SK-N-SH (cell line): ENCODE measurements at regions not wholly inside any gene's neighbourhood (a gene's known extent, or its start where the extent isn't known, plus 50 kb on each side); places are given as distances from the start of the nearest gene placed in this dataset.

Source experiments
- CTCF ChIA-PET: fragments of 300-600, 350-600 bp; formaldehyde crosslinking; extraction: SDS; loops from one replicate; lab custom pipeline; 2021; lab: Yijun Ruan, JAX
- POLR2A ChIA-PET: fragments of 350-600 bp; sonication (Branson Sonifier 250); formaldehyde crosslinking; extraction: SDS; loops from one replicate; lab custom pipeline; 2020; ENCODE audit warnings: antibody characterized with exemption, inconsistent platforms; lab: Yijun Ruan, JAX
- DNase-seq: peaks from one replicate; pipeline ENCODE4 v3.0.0; 2012
- H2AFZ ChIP-seq: fragments of 200-600 bp; sonication (generic); 2 replicates; pipeline ENCODE4 v1.8.1; 2016; ENCODE audit warnings: antibody characterized with exemption, mild to moderate bottlenecking, low read depth
- H3F3A ChIP-seq: fragments of 200-600 bp; sonication (generic); replicated peaks from 2 replicates; pipeline ENCODE3; 2016; ENCODE audit warnings: antibody characterized with exemption, mild to moderate bottlenecking; ENCODE audit not compliant: insufficient read depth
- H3K27ac ChIP-seq, 2 experiments: fragments of 200-500 bp in 1 of 2; fragments of 200-600 bp in 1 of 2; sonication (Bioruptor generic) in 1 of 2; sonication (generic), shearing (Covaris generic) in 1 of 2; 2 replicates each; pipeline versions ENCODE4 v1.5.1 to v1.6.1; 2014 to 2016; ENCODE audit warnings: low read depth in 2 of 2, inconsistent platforms in 1 of 2, low read length in 1 of 2, mild to moderate bottlenecking in 1 of 2, mixed read lengths in 1 of 2
- H3K27me3 ChIP-seq: fragments of 200-600 bp; sonication (generic), shearing (Covaris generic); 2 replicates; pipeline ENCODE4 v1.6.1; 2016; ENCODE audit warnings: mixed run types; ENCODE audit not compliant: insufficient read depth
- H3K36me3 ChIP-seq, 2 experiments: fragments of 200-500 bp in 1 of 2; fragments of 200-600 bp in 1 of 2; sonication (Bioruptor generic) in 1 of 2; sonication (generic) in 1 of 2; replicated peaks in 1 of 2; 2 replicates each; pipeline versions ENCODE3 to v1.5.1; 2014 to 2016; ENCODE audit warnings: low read length in 1 of 2, mild to moderate bottlenecking in 1 of 2; ENCODE audit not compliant: insufficient read depth in 2 of 2, control insufficient read depth in 1 of 2
- H3K4me1 ChIP-seq, 2 experiments: fragments of 200-500 bp in 1 of 2; fragments of 200-600 bp in 1 of 2; sonication (Bioruptor generic) in 1 of 2; sonication (generic), shearing (Covaris generic) in 1 of 2; 2 replicates each; pipeline versions ENCODE4 v1.5.1 to v1.6.1; 2014 to 2016; ENCODE audit warnings: low read depth in 1 of 2, low read length in 1 of 2, mixed run types in 1 of 2; ENCODE audit not compliant: insufficient read depth in 2 of 2, control insufficient read depth in 1 of 2
- H3K4me2 ChIP-seq: fragments of 200-600 bp; sonication (generic), shearing (Covaris generic); 2 replicates; pipeline ENCODE4 v1.6.1; 2017; ENCODE audit warnings: mixed run types
- H3K4me3 ChIP-seq, 2 experiments: fragments of 200-500 bp in 1 of 2; fragments of 200-600 bp in 1 of 2; sonication (Bioruptor generic) in 1 of 2; sonication (generic), shearing (Covaris generic) in 1 of 2; 2 replicates each; pipeline versions ENCODE4 v1.5.1 to v1.8.1; 2014 to 2016; ENCODE audit warnings: low read depth in 2 of 2, inconsistent platforms in 1 of 2, low read length in 1 of 2, mild to moderate bottlenecking in 1 of 2, mixed read lengths in 1 of 2, moderate library complexity in 1 of 2
- H3K79me2 ChIP-seq: fragments of 200-600 bp; sonication (generic); 2 replicates; pipeline ENCODE4 v1.8.1; 2017; ENCODE audit warnings: mild to moderate bottlenecking; ENCODE audit not compliant: insufficient read depth
- H3K9ac ChIP-seq: fragments of 200-600 bp; sonication (generic); 2 replicates; pipeline ENCODE4 v1.6.1; 2017; ENCODE audit warnings: mixed run types
- H3K9me2 ChIP-seq: fragments of 200-600 bp; sonication (generic); 2 replicates; pipeline ENCODE4 v1.6.1; 2017; ENCODE audit warnings: mixed run types
- H3K9me3 ChIP-seq: fragments of 200-600 bp; sonication (generic); 2 replicates; pipeline ENCODE4 v1.6.1; 2017; ENCODE audit warnings: mixed run types, mild to moderate bottlenecking, moderate library complexity
- H4K20me1 ChIP-seq: fragments of 200-600 bp; sonication (generic); 2 replicates; pipeline ENCODE4 v1.6.1; 2017; ENCODE audit warnings: mild to moderate bottlenecking, mixed run types; ENCODE audit not compliant: insufficient read depth
- CHD2 ChIP-seq: fragments of 150-350 bp; IDR thresholded peaks from 2 replicates; pipeline ENCODE4 v1.6.1; 2018; ENCODE audit warnings: low read length; ENCODE audit not compliant: partially characterized antibody
- ELF1 ChIP-seq: IDR thresholded peaks from 2 replicates; pipeline ENCODE4 v1.4.0; 2012
- EZH2phosphoT487 ChIP-seq: fragments of 200-600 bp; sonication (generic); IDR thresholded peaks from 2 replicates; pipeline ENCODE4 v1.6.1; 2017; ENCODE audit warnings: low read depth, mixed run types, mild to moderate bottlenecking, antibody characterized with exemption, moderate library complexity, borderline replicate concordance
- FOSL2 ChIP-seq: IDR thresholded peaks from 2 replicates; pipeline ENCODE4 v1.4.0; 2012; ENCODE audit warnings: low read depth, mild to moderate bottlenecking, moderate library complexity, borderline replicate concordance
- FOXJ3 ChIP-seq: sonication (generic); formaldehyde crosslinking; IDR thresholded peaks from 2 replicates; pipeline ENCODE4 v1.5.1; 2020; ENCODE audit warnings: mild to moderate bottlenecking, missing genetic modification reagents
- GABPA ChIP-seq: IDR thresholded peaks from 2 replicates; pipeline ENCODE4 v1.4.0; 2012; ENCODE audit warnings: low read depth, mild to moderate bottlenecking
- GATA2 ChIP-seq: sonication (generic); formaldehyde crosslinking; IDR thresholded peaks from 2 replicates; pipeline ENCODE4 v1.5.0; 2020; ENCODE audit warnings: mild to moderate bottlenecking, missing genetic modification reagents
- JUND ChIP-seq: IDR thresholded peaks from 2 replicates; pipeline ENCODE4 v1.4.0; 2012
- NFIC ChIP-seq: IDR thresholded peaks from 2 replicates; pipeline ENCODE4 v1.4.0; 2012; ENCODE audit warnings: borderline replicate concordance
- NRF1 ChIP-seq: IDR thresholded peaks from 2 replicates; pipeline ENCODE4 v1.6.1; 2012; ENCODE audit warnings: low read depth, mild to moderate bottlenecking, low read length
- POLR2AphosphoS5 ChIP-seq: IDR thresholded peaks from 2 replicates; pipeline ENCODE4 v1.6.1; 2012; ENCODE audit warnings: low read depth, low read length
- RAD21 ChIP-seq: IDR thresholded peaks from 2 replicates; pipeline ENCODE4 v1.6.1; 2012; ENCODE audit warnings: mild to moderate bottlenecking, low read length
- RCOR1 ChIP-seq: fragments of 150-350 bp; IDR thresholded peaks from 2 replicates; pipeline ENCODE4 v1.6.1; 2017; ENCODE audit warnings: antibody characterized with exemption, low read length
- RFX5 ChIP-seq: IDR thresholded peaks from 2 replicates; pipeline ENCODE4 v1.6.1; 2012; ENCODE audit warnings: mild to moderate bottlenecking, improper control_type of control experiment, low read length
- SMC3 ChIP-seq: IDR thresholded peaks from 2 replicates; pipeline ENCODE4 v1.6.1; 2012; ENCODE audit warnings: low read depth, low read length, improper control_type of control experiment
- TCF12 ChIP-seq: IDR thresholded peaks from 2 replicates; pipeline ENCODE4 v1.4.0; 2012
- TEAD4 ChIP-seq: IDR thresholded peaks from 2 replicates; pipeline ENCODE4 v1.4.0; 2012; ENCODE audit warnings: mild to moderate bottlenecking, borderline replicate concordance; ENCODE audit not compliant: insufficient read depth
- WGBS: methylation state at CpG from one replicate; pipeline ENCODE4 v1.1.6; 2017; ENCODE audit warnings: low lambda C conversion rate; 5-methylcytosine and 5-hydroxymethylcytosine counted together
- TF ChIP-seq, protein P1 (sequence below): fragments of 200-600 bp; sonication (generic); IDR thresholded peaks from 2 replicates; pipeline ENCODE4 v1.6.1; 2017; ENCODE audit warnings: antibody characterized with exemption, mild to moderate bottlenecking, moderate library complexity
- TF ChIP-seq, protein P2 (sequence below): fragments of 150-350 bp; IDR thresholded peaks from 2 replicates; pipeline ENCODE4 v1.6.1; 2016; ENCODE audit warnings: mild to moderate bottlenecking, low read depth, low read length
- TF ChIP-seq, protein P3 (sequence below): IDR thresholded peaks from 2 replicates; pipeline ENCODE4; 2012
- TF ChIP-seq, protein P4 (sequence below): IDR thresholded peaks from 2 replicates; pipeline ENCODE4 v1.4.0; 2012; ENCODE audit warnings: low read depth
- TF ChIP-seq, protein P5 (sequence below): fragments of 150-350 bp; IDR thresholded peaks from 2 replicates; pipeline ENCODE4 v1.6.1; 2017; ENCODE audit warnings: antibody characterized with exemption, low read length, low read depth, borderline replicate concordance

DNA sequence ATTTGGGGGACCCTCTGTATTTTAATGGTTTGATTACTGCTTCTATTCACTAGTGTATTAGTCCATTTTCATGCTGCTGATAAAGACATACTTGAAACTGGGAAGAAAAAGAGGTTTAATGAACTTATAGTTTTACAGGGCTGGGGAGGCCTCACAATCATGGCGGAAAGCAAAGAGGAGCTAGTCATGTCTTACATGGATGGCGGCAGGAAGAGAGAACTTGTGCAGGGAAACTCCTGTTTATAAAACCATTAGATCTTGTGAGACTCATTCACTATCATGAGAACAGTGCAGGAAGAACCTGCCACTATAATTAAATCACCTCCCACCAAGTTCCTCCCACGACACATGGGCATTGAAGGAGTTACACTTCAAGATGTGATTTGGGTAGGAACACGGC is 464.5 kb upstream of the RGS18 start:
- Histone ChIP-seq H3F3A (no peaks in the 10 kb centered on the region), H3K4me2 (no peak overlapping the region), H4K20me1 (no peaks in the 10 kb centered on the region), H3K27me3 (no peaks in the 10 kb centered on the region), H3K9me3 (no peaks in the 10 kb centered on the region), H3K9ac (no peak overlapping the region), H2AFZ (no peak overlapping the region), H3K9me2 (no peaks in the 10 kb centered on the region), H3K27ac (no peak overlapping the region), H3K36me3 (no peaks in the 10 kb centered on the region), H3K4me1 (no peaks in the 10 kb centered on the region), H3K79me2 (no peaks in the 10 kb centered on the region), H3K4me3 (no peak overlapping the region)
- WGBS: 26% methylated on average over 4 of the region's 4 CpGs
- TF ChIP-seq SMC3 (no peak), TCF12 (no peak), RAD21 (no peak), JUND (no peak), RFX5 (no peak), TEAD4 (no peak), FOXJ3 (CRISPR knock-in tag) (no peak), NFIC (no peak), EZH2phosphoT487 (no peak), RCOR1 (no peak)
- TF ChIP-seq, protein P1, sequence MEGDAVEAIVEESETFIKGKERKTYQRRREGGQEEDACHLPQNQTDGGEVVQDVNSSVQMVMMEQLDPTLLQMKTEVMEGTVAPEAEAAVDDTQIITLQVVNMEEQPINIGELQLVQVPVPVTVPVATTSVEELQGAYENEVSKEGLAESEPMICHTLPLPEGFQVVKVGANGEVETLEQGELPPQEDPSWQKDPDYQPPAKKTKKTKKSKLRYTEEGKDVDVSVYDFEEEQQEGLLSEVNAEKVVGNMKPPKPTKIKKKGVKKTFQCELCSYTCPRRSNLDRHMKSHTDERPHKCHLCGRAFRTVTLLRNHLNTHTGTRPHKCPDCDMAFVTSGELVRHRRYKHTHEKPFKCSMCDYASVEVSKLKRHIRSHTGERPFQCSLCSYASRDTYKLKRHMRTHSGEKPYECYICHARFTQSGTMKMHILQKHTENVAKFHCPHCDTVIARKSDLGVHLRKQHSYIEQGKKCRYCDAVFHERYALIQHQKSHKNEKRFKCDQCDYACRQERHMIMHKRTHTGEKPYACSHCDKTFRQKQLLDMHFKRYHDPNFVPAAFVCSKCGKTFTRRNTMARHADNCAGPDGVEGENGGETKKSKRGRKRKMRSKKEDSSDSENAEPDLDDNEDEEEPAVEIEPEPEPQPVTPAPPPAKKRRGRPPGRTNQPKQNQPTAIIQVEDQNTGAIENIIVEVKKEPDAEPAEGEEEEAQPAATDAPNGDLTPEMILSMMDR: no peak
- TF ChIP-seq, protein P2, sequence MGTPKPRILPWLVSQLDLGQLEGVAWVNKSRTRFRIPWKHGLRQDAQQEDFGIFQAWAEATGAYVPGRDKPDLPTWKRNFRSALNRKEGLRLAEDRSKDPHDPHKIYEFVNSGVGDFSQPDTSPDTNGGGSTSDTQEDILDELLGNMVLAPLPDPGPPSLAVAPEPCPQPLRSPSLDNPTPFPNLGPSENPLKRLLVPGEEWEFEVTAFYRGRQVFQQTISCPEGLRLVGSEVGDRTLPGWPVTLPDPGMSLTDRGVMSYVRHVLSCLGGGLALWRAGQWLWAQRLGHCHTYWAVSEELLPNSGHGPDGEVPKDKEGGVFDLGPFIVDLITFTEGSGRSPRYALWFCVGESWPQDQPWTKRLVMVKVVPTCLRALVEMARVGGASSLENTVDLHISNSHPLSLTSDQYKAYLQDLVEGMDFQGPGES: no peak
- TF ChIP-seq, protein P3, sequence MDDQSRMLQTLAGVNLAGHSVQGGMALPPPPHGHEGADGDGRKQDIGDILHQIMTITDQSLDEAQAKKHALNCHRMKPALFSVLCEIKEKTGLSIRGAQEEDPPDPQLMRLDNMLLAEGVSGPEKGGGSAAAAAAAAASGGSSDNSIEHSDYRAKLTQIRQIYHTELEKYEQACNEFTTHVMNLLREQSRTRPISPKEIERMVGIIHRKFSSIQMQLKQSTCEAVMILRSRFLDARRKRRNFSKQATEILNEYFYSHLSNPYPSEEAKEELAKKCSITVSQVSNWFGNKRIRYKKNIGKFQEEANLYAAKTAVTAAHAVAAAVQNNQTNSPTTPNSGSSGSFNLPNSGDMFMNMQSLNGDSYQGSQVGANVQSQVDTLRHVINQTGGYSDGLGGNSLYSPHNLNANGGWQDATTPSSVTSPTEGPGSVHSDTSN: no peak
- TF ChIP-seq, protein P4, sequence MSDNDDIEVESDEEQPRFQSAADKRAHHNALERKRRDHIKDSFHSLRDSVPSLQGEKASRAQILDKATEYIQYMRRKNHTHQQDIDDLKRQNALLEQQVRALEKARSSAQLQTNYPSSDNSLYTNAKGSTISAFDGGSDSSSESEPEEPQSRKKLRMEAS: no peak
- ChIA-PET CTCF (no interaction called here), POLR2A (no interaction called here)
- DNase-seq: no peak

DNA sequence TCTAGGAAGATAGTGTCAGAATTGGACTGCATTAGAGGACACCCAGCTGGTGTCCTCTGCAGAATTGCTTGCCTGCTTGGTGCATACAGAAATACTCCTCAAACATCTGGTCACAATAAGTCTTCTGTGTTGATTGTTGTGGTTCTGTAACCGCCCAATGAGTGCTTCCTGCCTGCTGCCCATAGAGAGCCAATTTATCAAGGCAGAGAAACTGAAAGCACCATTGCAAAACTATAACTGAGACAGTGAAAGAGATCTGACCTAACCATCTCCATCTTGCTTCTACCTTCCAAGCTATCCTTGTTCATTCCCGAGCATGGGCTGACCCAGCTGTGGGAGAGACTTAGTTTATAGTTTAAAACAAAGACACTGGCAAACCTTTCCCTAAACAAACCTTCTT is 462.4 kb upstream of the RGS18 start:
- H3K79me2 ChIP-seq: no peaks in the 10 kb centered on the region
- 5% methylated on average over 2 of the region's 2 CpGs for WGBS
- no peaks in the 10 kb centered on the region for H3F3A ChIP-seq
- no peaks in the 10 kb centered on the region for H3K36me3 ChIP-seq
- no peak overlapping the region for H2AFZ ChIP-seq
- POLR2A ChIA-PET: no interaction called here
- H3K4me2 ChIP-seq: no peak overlapping the region
- no peak overlapping the region for H3K27ac ChIP-seq
- H3K9me3 ChIP-seq: no peaks in the 10 kb centered on the region
- DNase-seq: no peak
- CTCF ChIA-PET: no interaction called here
- no peaks in the 10 kb centered on the region for H4K20me1 ChIP-seq
- no peaks in the 10 kb centered on the region for H3K9me2 ChIP-seq
- H3K27me3 ChIP-seq: no peaks in the 10 kb centered on the region
- H3K9ac ChIP-seq: no peak overlapping the region
- TF ChIP-seq, protein P1: no peak
- no peak for TF ChIP-seq NRF1
- no peak for TF ChIP-seq TCF12
- TF ChIP-seq TEAD4: no peak
- TF ChIP-seq POLR2AphosphoS5: no peak
- no peak for TF ChIP-seq CHD2
- TF ChIP-seq RCOR1: no peak
- TF ChIP-seq, protein P5, sequence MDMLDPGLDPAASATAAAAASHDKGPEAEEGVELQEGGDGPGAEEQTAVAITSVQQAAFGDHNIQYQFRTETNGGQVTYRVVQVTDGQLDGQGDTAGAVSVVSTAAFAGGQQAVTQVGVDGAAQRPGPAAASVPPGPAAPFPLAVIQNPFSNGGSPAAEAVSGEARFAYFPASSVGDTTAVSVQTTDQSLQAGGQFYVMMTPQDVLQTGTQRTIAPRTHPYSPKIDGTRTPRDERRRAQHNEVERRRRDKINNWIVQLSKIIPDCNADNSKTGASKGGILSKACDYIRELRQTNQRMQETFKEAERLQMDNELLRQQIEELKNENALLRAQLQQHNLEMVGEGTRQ: no peak
- no peak for TF ChIP-seq FOSL2
- no peak for TF ChIP-seq JUND
- TF ChIP-seq ELF1: no peak
- no peak for TF ChIP-seq EZH2phosphoT487
- no peak for TF ChIP-seq GABPA
- TF ChIP-seq FOXJ3 (CRISPR knock-in tag): no peak
- TF ChIP-seq SMC3: no peak
- no peak for TF ChIP-seq GATA2 (CRISPR knock-in tag)
- no peaks in the 10 kb centered on the region for H3K4me1 ChIP-seq
- H3K4me3 ChIP-seq: no peak overlapping the region
